T-cell (primary cell): ENCODE measurements at regions not wholly inside any gene's neighbourhood (a gene's known extent, or its start where the extent isn't known, plus 50 kb on each side); places are given as distances from the start of the nearest gene placed in this dataset.

Experiments used
- ATAC-seq, 4 experiments: fragments of 200-7000 bp in 3 of 4; fragments of 150-1000 bp in 1 of 4; cut with Tn5 transposase; replicated peaks in 1 of 4; 1 replicate in 3 of 4; 2 replicates in 1 of 4; pipeline ENCODE4 v1.10.0; 2021; ENCODE audit warnings: moderate library complexity in 3 of 4, mild to moderate bottlenecking in 2 of 4, moderate number of reproducible peaks in 1 of 4
- CTCF ChIA-PET, 2 donors: fragments of 300-600 bp; sonication (Branson Sonifier 250); formaldehyde crosslinking; loops; one replicate each; lab custom pipeline; 2022; ENCODE audit warnings: antibody characterized with exemption in 2 of 2; lab: Charles Lee
- POLR2A ChIA-PET, 2 donors: fragments of 300-600 bp; sonication (Branson Sonifier 250); formaldehyde crosslinking; loops; one replicate each; lab custom pipeline; 2022; ENCODE audit warnings: antibody characterized with exemption in 2 of 2; lab: Charles Lee
- DNase-seq, 35 experiments: peaks; one replicate each; pipeline versions ENCODE4 v3.0.0 to v3.0.0-alpha.2; 2013 to 2023
- H3K27ac ChIP-seq: one replicate; pipeline ENCODE4 v1.5.1; 2013; ENCODE audit warnings: low read length
- H3K27me3 ChIP-seq, 2 experiments: replicated peaks in 1 of 2; 1 replicate in 1 of 2; 2 replicates in 1 of 2; pipeline versions ENCODE4 v1.6.1 to v1.7.0; 2013; ENCODE audit warnings: low read length in 1 of 2, mixed read lengths in 1 of 2; ENCODE audit not compliant: control insufficient read depth in 2 of 2, insufficient read depth in 2 of 2; ENCODE audit errors: extremely low read depth in 1 of 2
- H3K36me3 ChIP-seq, 2 donors: 1 replicate in 1 of 2; 2 replicates in 1 of 2; pipeline versions ENCODE4 v1.6.1 to v1.7.0; 2013; ENCODE audit warnings: low read length in 1 of 2; ENCODE audit not compliant: control insufficient read depth in 2 of 2, insufficient read depth in 1 of 2; ENCODE audit errors: extremely low read depth in 1 of 2
- H3K4me1 ChIP-seq, 2 experiments: 1 replicate in 1 of 2; 2 replicates in 1 of 2; pipeline versions ENCODE4 v1.6.1 to v1.7.0; 2013; ENCODE audit warnings: low read length in 2 of 2, mixed read lengths in 1 of 2; ENCODE audit not compliant: insufficient read depth in 2 of 2, control insufficient read depth in 1 of 2; ENCODE audit errors: extremely low read depth in 1 of 2
- H3K4me3 ChIP-seq, 2 donors: 1 replicate in 1 of 2; 2 replicates in 1 of 2; pipeline versions ENCODE4 v1.5.1 to v1.7.0; 2013; ENCODE audit warnings: mild to moderate bottlenecking in 2 of 2, low read length in 1 of 2, moderate library complexity in 1 of 2; ENCODE audit not compliant: control insufficient read depth in 1 of 2; ENCODE audit errors: extremely low read depth in 1 of 2
- H3K9me3 ChIP-seq: 2 replicates; pipeline ENCODE4 v1.7.0; 2013
- H3K27ac Mint-ChIP-seq, 2 donors: one replicate each; pipeline ENCODE4 v1.8.0; 2020 to 2021; ENCODE audit warnings: mild to moderate bottlenecking in 2 of 2, mixed read lengths in 2 of 2
- H3K27me3 Mint-ChIP-seq, 2 donors: one replicate each; pipeline ENCODE4 v1.8.0; 2021 to 2022; ENCODE audit warnings: mixed read lengths in 2 of 2
- H3K36me3 Mint-ChIP-seq: one replicate; pipeline ENCODE4 v1.8.0; 2021; ENCODE audit warnings: mixed read lengths
- H3K4me1 Mint-ChIP-seq, 3 donors: one replicate each; pipeline ENCODE4 v1.8.0; 2020 to 2022; ENCODE audit warnings: mixed read lengths in 3 of 3, mild to moderate bottlenecking in 1 of 3
- H3K4me3 Mint-ChIP-seq, 3 donors: one replicate each; pipeline ENCODE4 v1.8.0; 2020 to 2022; ENCODE audit warnings: mild to moderate bottlenecking in 3 of 3, mixed read lengths in 3 of 3, moderate library complexity in 3 of 3
- H3K9me3 Mint-ChIP-seq, 3 donors: one replicate each; pipeline ENCODE4 v1.8.0; 2020 to 2022; ENCODE audit warnings: mixed read lengths in 3 of 3
- WGBS: methylation state at CpG from one replicate; pipeline ENCODE4 v1.1.5; 2013; ENCODE audit warnings: missing lambda C conversion rate; ENCODE audit not compliant: insufficient coverage; 5-methylcytosine and 5-hydroxymethylcytosine counted together

- Histone ChIP-seq H3K4me1 (no peaks in the 10 kb centered on the region), H3K36me3 (no peaks in the 10 kb centered on the region), H3K9me3 (no peaks in the 10 kb centered on the region), H3K4me3 (no peak overlapping the region), H3K27me3 (no peaks in the 10 kb centered on the region), H3K27ac (no peak overlapping the region)
- Mint-ChIP-seq H3K4me1 (no peaks in the 10 kb centered on the region), H3K27me3 (no peaks in the 10 kb centered on the region), H3K36me3 (no peaks in the 10 kb centered on the region), H3K27ac (no peak overlapping the region), H3K4me3 (no peak overlapping the region), H3K9me3 (peaks cover 3 to 22% (median 12%) of the 10 kb centered on the region in 3 donors)
- no peak for DNase-seq
- CTCF ChIA-PET = no interaction called here
- no CpG with 5 or more reads among the region's 3 CpGs for WGBS
- ATAC-seq = no peak
- POLR2A ChIA-PET = no interaction called here
Measured at GRCh38 chr5:136474466-136474865, 109.1 kb upstream of the TRPC7 start.

DNA sequence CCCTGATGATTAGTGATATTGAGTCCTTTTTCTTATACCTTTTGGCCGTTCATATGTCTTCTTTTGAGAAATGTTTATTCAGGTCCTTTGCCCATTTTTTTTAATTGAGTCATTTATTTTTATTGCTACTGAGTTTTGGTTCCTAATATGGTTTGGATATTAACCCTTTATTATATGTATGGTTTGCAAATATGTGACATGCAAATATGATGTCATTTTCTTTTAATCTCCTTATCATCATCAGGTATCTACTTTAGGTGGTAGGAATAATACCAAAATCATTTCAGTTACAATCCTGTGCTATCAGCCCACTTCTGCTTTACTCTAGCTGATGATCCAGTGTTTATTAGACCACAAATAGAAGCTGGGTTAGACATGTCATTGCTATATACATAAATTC is 102.3 kb upstream of the TRPC7 start:
- no peaks in the 10 kb centered on the region for H3K36me3 Mint-ChIP-seq
- no peak overlapping the region for H3K4me3 Mint-ChIP-seq
- no peaks in the 10 kb centered on the region for H3K4me1 ChIP-seq
- POLR2A ChIA-PET = no interaction called here
- peaks cover under 1 to 15% (median 7%) of the 10 kb centered on the region in 3 donors for H3K9me3 Mint-ChIP-seq
- H3K4me1 Mint-ChIP-seq = no peaks in the 10 kb centered on the region
- ATAC-seq = no peak
- no peaks in the 10 kb centered on the region for H3K36me3 ChIP-seq
- WGBS = no CpG with 5 or more reads among the region's 1 CpG
- DNase-seq = no peak
- no peak overlapping the region for H3K27ac ChIP-seq
- H3K27me3 Mint-ChIP-seq = no peaks in the 10 kb centered on the region
- H3K9me3 ChIP-seq = no peaks in the 10 kb centered on the region
- CTCF ChIA-PET = no interaction called here
- H3K27me3 ChIP-seq = no peaks in the 10 kb centered on the region
- no peak overlapping the region for H3K4me3 ChIP-seq
- H3K27ac Mint-ChIP-seq = no peak overlapping the region

- Histone ChIP-seq H3K4me3 (no peak overlapping the region), H3K9me3 (no peaks in the 10 kb centered on the region), H3K4me1 (no peaks in the 10 kb centered on the region), H3K27ac (no peak overlapping the region), H3K27me3 (no peaks in the 10 kb centered on the region), H3K36me3 (no peaks in the 10 kb centered on the region)
- H3K27ac Mint-ChIP-seq = no peak overlapping the region
- H3K9me3 Mint-ChIP-seq = peaks cover 4 to 10% (median 4%) of the 10 kb centered on the region in 3 donors
- H3K36me3 Mint-ChIP-seq = no peaks in the 10 kb centered on the region
- ChIA-PET CTCF (no interaction called here), POLR2A (interaction anchor here in 1 of 2 donors (0.6 kb wide), 1 partner anchor 15 kb away, joined by 3 read pairs; no protein-coding TSS in a partner anchor)
- no CpG with 5 or more reads among the region's 3 CpGs for WGBS
- no peak for ATAC-seq
- no peaks in the 10 kb centered on the region for H3K4me1 Mint-ChIP-seq
- no peak for DNase-seq
- H3K4me3 Mint-ChIP-seq = no peak overlapping the region
- H3K27me3 Mint-ChIP-seq = no peaks in the 10 kb centered on the region
Measured at GRCh38 chr5:136466041-136466415, 100.7 kb upstream of the TRPC7 start.

DNA sequence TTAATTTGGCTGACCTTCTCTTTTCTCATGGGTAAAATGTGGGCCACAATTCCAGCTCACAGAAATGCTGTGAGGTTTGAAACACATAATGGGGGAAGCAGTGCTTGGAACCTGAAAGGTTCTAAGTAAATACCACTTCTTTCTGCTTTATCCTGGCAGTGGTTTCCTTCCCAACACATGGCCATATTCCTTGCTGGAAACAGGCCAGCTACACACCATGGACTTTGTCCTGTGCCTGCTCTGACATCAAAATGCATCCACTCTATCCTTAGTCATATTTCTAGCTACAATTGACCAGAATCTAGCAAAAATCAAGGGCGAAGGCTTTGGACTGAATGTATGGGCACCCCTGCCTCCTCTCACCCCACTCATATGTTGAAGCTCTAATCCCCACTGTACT is 93.1 kb upstream of the TRPC7 start:
- Histone ChIP-seq H3K36me3 (no peaks in the 10 kb centered on the region), H3K4me3 (no peak overlapping the region), H3K4me1 (no peaks in the 10 kb centered on the region), H3K9me3 (no peaks in the 10 kb centered on the region), H3K27ac (no peak overlapping the region), H3K27me3 (no peaks in the 10 kb centered on the region)
- POLR2A ChIA-PET = no interaction called here
- Mint-ChIP-seq H3K36me3 (no peaks in the 10 kb centered on the region), H3K4me3 (no peak overlapping the region), H3K27ac (no peak overlapping the region), H3K9me3 (peaks cover 0 to 8% (median 4%) of the 10 kb centered on the region in 3 donors), H3K27me3 (no peaks in the 10 kb centered on the region), H3K4me1 (no peaks in the 10 kb centered on the region)
- CTCF ChIA-PET = no interaction called here
- WGBS = no CpG with 5 or more reads among the region's 1 CpG
- no peak for DNase-seq
- no peak for ATAC-seq

DNA sequence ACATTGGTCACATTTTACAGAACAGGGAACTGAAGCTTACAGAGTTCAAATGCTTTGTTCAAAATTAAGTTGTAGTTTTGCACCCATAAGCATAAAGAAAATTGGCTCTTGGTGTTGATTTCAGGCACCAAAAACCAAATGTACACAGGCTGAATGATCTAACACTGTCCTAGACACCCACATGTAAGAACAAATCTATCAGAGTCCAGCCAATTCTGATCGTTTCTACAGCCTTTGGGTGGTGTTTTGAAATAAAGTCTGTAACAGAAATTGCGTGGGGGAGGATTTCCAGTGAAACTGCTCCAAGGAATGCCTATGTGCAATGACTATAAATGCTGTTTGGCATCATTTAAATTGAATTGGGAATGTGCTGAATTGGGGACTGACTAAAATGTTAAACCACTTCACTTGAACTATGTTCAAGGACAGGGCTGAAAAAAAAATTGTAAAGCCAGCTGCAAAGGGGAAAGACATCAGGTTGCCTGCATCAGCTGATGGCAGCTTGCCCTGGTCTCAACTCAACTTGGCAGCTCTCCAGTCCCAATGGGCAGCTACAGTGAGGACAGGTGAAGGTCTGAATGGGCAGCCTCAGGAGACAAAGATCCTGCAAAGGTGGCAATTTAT is 92.2 kb upstream of the TRPC7 start:
- no peak for DNase-seq
- no CpG with 5 or more reads among the region's 2 CpGs for WGBS
- Histone ChIP-seq H3K27ac (no peak overlapping the region), H3K9me3 (no peaks in the 10 kb centered on the region), H3K27me3 (no peaks in the 10 kb centered on the region), H3K4me1 (no peaks in the 10 kb centered on the region), H3K36me3 (no peaks in the 10 kb centered on the region), H3K4me3 (no peak overlapping the region)
- ATAC-seq = no peak
- no peaks in the 10 kb centered on the region for H3K27me3 Mint-ChIP-seq
- no peaks in the 10 kb centered on the region for H3K4me1 Mint-ChIP-seq
- H3K4me3 Mint-ChIP-seq = no peak overlapping the region
- ChIA-PET POLR2A (no interaction called here), CTCF (no interaction called here)
- H3K27ac Mint-ChIP-seq = no peak overlapping the region
- H3K36me3 Mint-ChIP-seq = no peaks in the 10 kb centered on the region
- peaks cover 0 to 11% (median 6%) of the 10 kb centered on the region in 3 donors for H3K9me3 Mint-ChIP-seq

- Mint-ChIP-seq H3K9me3 (peaks cover under 1 to 19% (median 6%) of the 10 kb centered on the region in 3 donors), H3K36me3 (no peaks in the 10 kb centered on the region), H3K4me3 (no peak overlapping the region), H3K27ac (no peak overlapping the region), H3K4me1 (no peaks in the 10 kb centered on the region), H3K27me3 (no peaks in the 10 kb centered on the region)
- no peak for DNase-seq
- Histone ChIP-seq H3K36me3 (no peaks in the 10 kb centered on the region), H3K9me3 (no peaks in the 10 kb centered on the region), H3K4me3 (no peak overlapping the region), H3K27ac (no peak overlapping the region), H3K4me1 (no peaks in the 10 kb centered on the region), H3K27me3 (no peaks in the 10 kb centered on the region)
- POLR2A ChIA-PET = no interaction called here
- no CpG with 5 or more reads among the region's 1 CpG for WGBS
- CTCF ChIA-PET = no interaction called here
- ATAC-seq = no peak
Measured at GRCh38 chr5:136455409-136455808, 90.1 kb upstream of the TRPC7 start.
